DMS 273 treated with DMSO at 0.1 percent for 48 hours (cell line): ENCODE measurements at regions not wholly inside any gene's neighbourhood (a gene's known extent, or its start where the extent isn't known, plus 50 kb on each side); places are given as distances from the start of the nearest gene placed in this dataset.
"Not testable (repeated sequence)": the region's sequence is repeated elsewhere in the genome, so short reads cannot be mapped to it uniquely, and the experiment has no call there.

Experiments used
- DNase-seq: peaks from one replicate; lab custom pipeline; 2025; lab: John Stamatoyannopoulos, UW

- no peak for DNase-seq
Measured at GRCh38 chr14:86388216-86388615, 858.3 kb downstream of the FLRT2 start.

GRCh38 chr14:86373886-86374285 is 843.9 kb downstream of the FLRT2 start:
- DNase-seq: no peak

- no peak for DNase-seq
Measured at GRCh38 chr14:86372402-86372801, 842.5 kb downstream of the FLRT2 start.

- no peak for DNase-seq
Measured at GRCh38 chr14:86364634-86365033, 834.7 kb downstream of the FLRT2 start.

- no peak for DNase-seq
Measured at GRCh38 chr14:86363576-86363975, 833.6 kb downstream of the FLRT2 start.

GRCh38 chr14:86363047-86363446 is 833.1 kb downstream of the FLRT2 start:
- DNase-seq: no peak

- no peak for DNase-seq
Measured at GRCh38 chr14:86357876-86358275, 827.9 kb downstream of the FLRT2 start.

- no peak for DNase-seq
Measured at GRCh38 chr14:86357119-86357518, 827.2 kb downstream of the FLRT2 start.

- DNase-seq: no peak
Measured at GRCh38 chr14:86346818-86347384, 817.0 kb downstream of the FLRT2 start.

- no peak for DNase-seq
Measured at GRCh38 chr14:86334355-86334754, 804.4 kb downstream of the FLRT2 start.

- no peak for DNase-seq
Measured at GRCh38 chr14:86333493-86333892, 803.5 kb downstream of the FLRT2 start.

- DNase-seq: no peak
Measured at GRCh38 chr14:86331341-86331740, 801.4 kb downstream of the FLRT2 start.

- no peak for DNase-seq
Measured at GRCh38 chr14:86321151-86321550, 791.2 kb downstream of the FLRT2 start.

GRCh38 chr14:86312154-86312665 is 782.3 kb downstream of the FLRT2 start:
- not testable (repeated sequence) for DNase-seq

GRCh38 chr14:86311151-86311550 is 781.2 kb downstream of the FLRT2 start:
- no peak for DNase-seq

GRCh38 chr14:86310611-86311010 is 780.7 kb downstream of the FLRT2 start:
- DNase-seq: no peak

GRCh38 chr14:86310148-86310547 is 780.2 kb downstream of the FLRT2 start:
- no peak for DNase-seq

- no peak for DNase-seq
Measured at GRCh38 chr14:86305058-86305457, 775.1 kb downstream of the FLRT2 start.

GRCh38 chr14:86299994-86300393 is 770.0 kb downstream of the FLRT2 start:
- peak; percentile 11 for DNase-seq

GRCh38 chr14:86296173-86296572 is 766.2 kb downstream of the FLRT2 start:
- DNase-seq: peak; percentile 97

GRCh38 chr14:86288336-86288735 is 758.4 kb downstream of the FLRT2 start:
- no peak for DNase-seq

GRCh38 chr14:86279405-86279804 is 749.5 kb downstream of the FLRT2 start:
- no peak for DNase-seq

- DNase-seq: no peak
Measured at GRCh38 chr14:86257973-86258372, 728.0 kb downstream of the FLRT2 start.

- no peak for DNase-seq
Measured at GRCh38 chr14:86243158-86243557, 713.2 kb downstream of the FLRT2 start.
